SH-SY5Y (cell line): ENCODE measurements at regions not wholly inside any gene's neighbourhood (a gene's known extent, or its start where the extent isn't known, plus 50 kb on each side); places are given as distances from the start of the nearest gene placed in this dataset.

Experiments
- GATA2 ChIP-seq: IDR thresholded peaks from 2 replicates; pipeline ENCODE4 v1.6.1; 2011; ENCODE audit warnings: mild to moderate bottlenecking, low read depth, low read length
- GATA3 ChIP-seq: IDR thresholded peaks from 2 replicates; pipeline ENCODE4 v1.6.1; 2011; ENCODE audit warnings: low read depth, mild to moderate bottlenecking, low read length, moderate library complexity

DNA sequence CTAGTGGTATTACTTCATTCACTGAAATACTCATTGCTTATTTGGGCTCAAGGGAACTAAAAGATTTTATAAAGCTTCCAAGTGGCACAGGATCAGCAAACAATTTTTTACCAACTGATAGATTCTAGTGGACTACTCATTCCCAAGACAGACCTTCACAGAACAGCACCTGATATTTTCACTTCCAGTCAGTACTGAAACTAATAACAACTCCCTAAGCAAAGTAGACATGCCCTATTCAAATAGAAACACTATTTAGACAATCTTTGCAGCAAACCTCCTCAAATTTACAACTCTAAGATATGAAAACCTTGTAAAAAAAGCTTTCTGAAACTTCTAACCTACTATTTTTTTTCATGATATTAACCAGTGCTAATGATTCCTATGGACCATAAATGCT, 2345.8 kb downstream of the LRRC4C start:
- TF ChIP-seq GATA2: no peak
- TF ChIP-seq GATA3: no peak
